GM19035 (cell line): ENCODE measurements at regions not wholly inside any gene's neighbourhood (a gene's known extent, or its start where the extent isn't known, plus 50 kb on each side); places are given as distances from the start of the nearest gene placed in this dataset.

Experiments used
- ATAC-seq: cut with Tn5 transposase; IDR thresholded peaks from one replicate; pipeline ENCODE4 v1.9.1; 2021; ENCODE audit not compliant: unreplicated experiment

- no peak for ATAC-seq
These were observed 106.6 kb upstream of the ID2 start for GRCh38 chr2:8575038-8575833.

GRCh38 chr2:8575834-8576423, 105.9 kb upstream of the ID2 start:
- no peak for ATAC-seq

GRCh38 chr2:8576525-8577167, 105.2 kb upstream of the ID2 start:
- ATAC-seq = no peak

- no peak for ATAC-seq
These were observed 104.3 kb upstream of the ID2 start for GRCh38 chr2:8577573-8577972.

GRCh38 chr2:8578335-8579244, 103.3 kb upstream of the ID2 start:
- ATAC-seq = no peak

- ATAC-seq = no peak
These were observed 102.3 kb upstream of the ID2 start for GRCh38 chr2:8579485-8580085.

GRCh38 chr2:8580316-8581233, 101.3 kb upstream of the ID2 start:
- ATAC-seq = no peak

- ATAC-seq = no peak
These were observed 100.7 kb upstream of the ID2 start for GRCh38 chr2:8581234-8581561.

- ATAC-seq = no peak
These were observed 100.2 kb upstream of the ID2 start for GRCh38 chr2:8581601-8582041.

GRCh38 chr2:8582191-8582590, 99.7 kb upstream of the ID2 start:
- ATAC-seq = no peak

GRCh38 chr2:8582651-8583399, 99.0 kb upstream of the ID2 start:
- ATAC-seq = no peak

- peak; percentile 76 for ATAC-seq
These were observed 98.3 kb upstream of the ID2 start for GRCh38 chr2:8583400-8584173.

- no peak for ATAC-seq
These were observed 97.4 kb upstream of the ID2 start for GRCh38 chr2:8584174-8585066.

GRCh38 chr2:8586457-8587051, 95.3 kb upstream of the ID2 start:
- no peak for ATAC-seq

- no peak for ATAC-seq
These were observed 94.5 kb upstream of the ID2 start for GRCh38 chr2:8587251-8587791.

- ATAC-seq = no peak
These were observed 93.7 kb upstream of the ID2 start for GRCh38 chr2:8587920-8588830.
